ENCODE measurements at regions not wholly inside any gene's neighbourhood (a gene's known extent, or its start where the extent isn't known, plus 50 kb on each side); places are given as distances from the start of the nearest gene placed in this dataset.

- TF ChIP-seq POLR2A (IDR thresholded peaks at IDR 0.05) = no peak
- no peak for TF ChIP-seq CTCF (IDR thresholded peaks at IDR 0.05 in 4 of 5, conservative IDR thresholded peaks at IDR 0.05 in 1 of 5)
- no peaks in the 10 kb centered on the region for H3K4me1 ChIP-seq
- H3K27ac ChIP-seq = no peak overlapping the region
- intact Hi-C loops (cut with DNase I; ENCODE audit: low total_unique reads) = no loop called here
- DNase-seq (no peak), ATAC-seq (no peak)
- H3K9me3 ChIP-seq = no peaks in the 10 kb centered on the region
- no peaks in the 10 kb centered on the region for H3K27me3 ChIP-seq
- in situ Hi-C loops (cut with MboI; ENCODE audit: low sequenced_read_pairs in 4 of 4) = no loop called here
- no peaks in the 10 kb centered on the region for H3K36me3 ChIP-seq
- H3K4me3 ChIP-seq = no peak overlapping the region
These were observed 534.3 kb downstream of the BMP2 start for GRCh38 chr20:7301807-7302206.

- Histone ChIP-seq H3K27me3 (no peaks in the 10 kb centered on the region), H3K27ac (no peak overlapping the region), H3K4me3 (no peak overlapping the region), H3K4me1 (no peaks in the 10 kb centered on the region), H3K9me3 (no peaks in the 10 kb centered on the region), H3K36me3 (no peaks in the 10 kb centered on the region)
- in situ Hi-C loops (cut with MboI; ENCODE audit: low sequenced_read_pairs in 4 of 4) (no loop called here), intact Hi-C loops (cut with DNase I; ENCODE audit: low total_unique reads) (no loop called here)
- no peak for DNase-seq
- no peak for TF ChIP-seq POLR2A (IDR thresholded peaks at IDR 0.05)
- TF ChIP-seq CTCF (IDR thresholded peaks at IDR 0.05 in 4 of 5, conservative IDR thresholded peaks at IDR 0.05 in 1 of 5) = no peak
- ATAC-seq = no peak
These were observed 534.8 kb downstream of the BMP2 start for GRCh38 chr20:7302250-7302649.

DNA sequence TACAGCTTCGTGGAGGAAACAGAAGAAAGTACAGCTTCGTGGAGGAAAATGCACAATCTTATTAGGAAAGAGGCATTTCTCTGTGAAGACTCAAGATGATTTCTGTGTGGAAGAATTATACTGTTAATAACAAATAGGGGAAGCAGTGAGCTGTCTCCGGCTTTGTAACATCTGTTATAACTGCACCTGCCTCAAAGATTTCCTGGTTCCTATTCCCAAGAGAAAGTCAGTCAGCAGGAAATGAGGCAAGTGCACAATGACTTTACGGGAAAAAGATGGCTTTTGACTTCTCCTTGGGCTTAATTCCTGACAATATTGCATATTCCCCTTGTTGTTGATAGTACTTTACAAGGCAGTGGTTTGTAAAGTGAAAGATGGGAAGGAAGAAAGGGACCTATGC lies 538.5 kb downstream of the BMP2 start:
- DNase-seq = no peak
- in situ Hi-C loops (cut with MboI; ENCODE audit: low sequenced_read_pairs in 4 of 4) = no loop called here
- no peaks in the 10 kb centered on the region for H3K4me1 ChIP-seq
- intact Hi-C loops (cut with DNase I; ENCODE audit: low total_unique reads) = no loop called here
- no peak for ATAC-seq
- no peaks in the 10 kb centered on the region for H3K27me3 ChIP-seq
- H3K9me3 ChIP-seq = no peaks in the 10 kb centered on the region
- H3K27ac ChIP-seq = no peak overlapping the region
- no peaks in the 10 kb centered on the region for H3K36me3 ChIP-seq
- TF ChIP-seq CTCF (IDR thresholded peaks at IDR 0.05 in 4 of 5, conservative IDR thresholded peaks at IDR 0.05 in 1 of 5) = no peak
- no peak for TF ChIP-seq POLR2A (IDR thresholded peaks at IDR 0.05)
- H3K4me3 ChIP-seq = no peak overlapping the region

GRCh38 chr20:7308163-7308562 lies 540.7 kb downstream of the BMP2 start:
- Histone ChIP-seq H3K27me3 (no peaks in the 10 kb centered on the region), H3K4me1 (no peaks in the 10 kb centered on the region), H3K27ac (no peak overlapping the region), H3K4me3 (no peak overlapping the region), H3K9me3 (no peaks in the 10 kb centered on the region), H3K36me3 (no peaks in the 10 kb centered on the region)
- ATAC-seq (no peak), DNase-seq (no peak)
- TF ChIP-seq CTCF (IDR thresholded peaks at IDR 0.05 in 4 of 5, conservative IDR thresholded peaks at IDR 0.05 in 1 of 5) = no peak
- no peak for TF ChIP-seq POLR2A (IDR thresholded peaks at IDR 0.05)
- intact Hi-C loops (cut with DNase I; ENCODE audit: low total_unique reads) (no loop called here), in situ Hi-C loops (cut with MboI; ENCODE audit: low sequenced_read_pairs in 4 of 4) (no loop called here)

DNA sequence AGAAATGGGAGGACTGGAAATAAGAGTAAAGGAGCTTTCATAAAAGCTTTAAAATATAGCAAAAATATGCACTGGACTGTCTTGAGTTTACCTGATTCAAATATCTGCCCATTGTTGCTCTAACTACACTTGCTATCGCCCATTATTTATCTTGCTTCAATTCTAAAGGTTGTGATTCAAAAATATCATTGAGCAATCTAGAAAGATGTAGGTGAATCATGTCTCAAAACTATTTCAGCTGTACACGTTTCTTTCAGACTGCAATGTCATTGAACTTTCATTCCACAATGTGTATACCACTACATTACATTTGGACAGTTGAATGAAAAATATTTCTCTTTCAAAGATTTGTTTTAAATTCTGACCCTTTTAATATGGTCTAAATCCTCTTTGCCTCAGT lies 545.6 kb downstream of the BMP2 start:
- H3K27me3 ChIP-seq = no peaks in the 10 kb centered on the region
- H3K27ac ChIP-seq = no peak overlapping the region
- intact Hi-C loops (cut with DNase I; ENCODE audit: low total_unique reads) = no loop called here
- H3K9me3 ChIP-seq = no peaks in the 10 kb centered on the region
- ATAC-seq (no peak), DNase-seq (no peak)
- in situ Hi-C loops (cut with MboI; ENCODE audit: low sequenced_read_pairs in 4 of 4) = no loop called here
- TF ChIP-seq POLR2A (IDR thresholded peaks at IDR 0.05) (no peak), CTCF (IDR thresholded peaks at IDR 0.05 in 4 of 5, conservative IDR thresholded peaks at IDR 0.05 in 1 of 5) (no peak)
- H3K4me1 ChIP-seq = peaks cover 0 to 9% of the 10 kb centered on the region in 2 donors
- H3K36me3 ChIP-seq = no peaks in the 10 kb centered on the region
- H3K4me3 ChIP-seq = no peak overlapping the region
